Eye (tissue), 1 donor: ENCODE measurements at regions not wholly inside any gene's neighbourhood (a gene's known extent, or its start where the extent isn't known, plus 50 kb on each side); places are given as distances from the start of the nearest gene placed in this dataset.
"Not testable (repeated sequence)": the region's sequence is repeated elsewhere in the genome, so short reads cannot be mapped to it uniquely, and the experiment has no call there.

Source experiments
- DNase-seq: peaks from one replicate; pipeline ENCODE4 v3.0.0-alpha.2; 2015

- DNase-seq: no peak
Measured at GRCh38 chr14:101616202-101616601, 54.9 kb downstream of the DIO3 start.

- DNase-seq: no peak
Measured at GRCh38 chr14:101619484-101619883, 58.2 kb downstream of the DIO3 start.

- no peak for DNase-seq
Measured at GRCh38 chr14:101620031-101620788, 58.9 kb downstream of the DIO3 start.

GRCh38 chr14:101620821-101621785, 59.8 kb downstream of the DIO3 start:
- no peak for DNase-seq

- DNase-seq: no peak
Measured at GRCh38 chr14:101622251-101623076, 61.2 kb downstream of the DIO3 start.

GRCh38 chr14:101623077-101623372, 61.7 kb downstream of the DIO3 start:
- DNase-seq: no peak

- DNase-seq: no peak
Measured at GRCh38 chr14:101623685-101624444, 62.6 kb downstream of the DIO3 start.

- peak; percentile 81 for DNase-seq
Measured at GRCh38 chr14:101624536-101624935, 63.2 kb downstream of the DIO3 start.

GRCh38 chr14:101625336-101626097, 64.2 kb downstream of the DIO3 start:
- DNase-seq: no peak

- no peak for DNase-seq
Measured at GRCh38 chr14:101626331-101626730, 65.0 kb downstream of the DIO3 start.

- no peak for DNase-seq
Measured at GRCh38 chr14:101627915-101628262, 66.6 kb downstream of the DIO3 start.

- DNase-seq: peak; percentile 89
Measured at GRCh38 chr14:101628471-101628966, 67.2 kb downstream of the DIO3 start.

GRCh38 chr14:101628975-101629374, 67.7 kb downstream of the DIO3 start:
- DNase-seq: no peak

GRCh38 chr14:101630056-101630965, 69.0 kb downstream of the DIO3 start:
- DNase-seq: peak; percentile 38

- no peak for DNase-seq
Measured at GRCh38 chr14:101631199-101631598, 69.9 kb downstream of the DIO3 start.

GRCh38 chr14:101631970-101632369, 70.7 kb downstream of the DIO3 start:
- not testable (repeated sequence) for DNase-seq

- no peak for DNase-seq
Measured at GRCh38 chr14:101632520-101632919, 71.2 kb downstream of the DIO3 start.

- DNase-seq: no peak
Measured at GRCh38 chr14:101633276-101633675, 72.0 kb downstream of the DIO3 start.

- DNase-seq: no peak
Measured at GRCh38 chr14:101634202-101634849, 73.0 kb downstream of the DIO3 start.
